Upper lobe of left lung (tissue), 4 donors: ENCODE measurements at regions not wholly inside any gene's neighbourhood (a gene's known extent, or its start where the extent isn't known, plus 50 kb on each side); places are given as distances from the start of the nearest gene placed in this dataset.

Experiments
- EP300 ChIP-seq, 4 donors: sonication (generic); formaldehyde crosslinking; IDR thresholded peaks; one replicate each; pipeline ENCODE4 v1.5.1; 2017; ENCODE audit warnings: antibody characterized with exemption in 4 of 4, control low read depth in 2 of 4
- POLR2A ChIP-seq, 4 donors: fragments of 450-650 bp; IDR thresholded peaks; one replicate each; pipeline ENCODE4 v1.5.1; 2016 to 2017; ENCODE audit warnings: antibody characterized with exemption in 4 of 4, mild to moderate bottlenecking in 2 of 4
- POLR2AphosphoS5 ChIP-seq, 2 donors: sonication (generic); formaldehyde crosslinking; IDR thresholded peaks; one replicate each; pipeline ENCODE4 v1.5.1; 2017; ENCODE audit warnings: antibody characterized with exemption in 2 of 2
- TF ChIP-seq, protein P1 (sequence below), 6 experiments: fragments of 450-650 bp in 4 of 6; fragments of 200-600 bp in 2 of 6; sonication (generic) in 2 of 6; IDR thresholded peaks; one replicate each; pipeline ENCODE4 v1.5.1; 2016 to 2019; ENCODE audit warnings: antibody characterized with exemption in 6 of 6

DNA sequence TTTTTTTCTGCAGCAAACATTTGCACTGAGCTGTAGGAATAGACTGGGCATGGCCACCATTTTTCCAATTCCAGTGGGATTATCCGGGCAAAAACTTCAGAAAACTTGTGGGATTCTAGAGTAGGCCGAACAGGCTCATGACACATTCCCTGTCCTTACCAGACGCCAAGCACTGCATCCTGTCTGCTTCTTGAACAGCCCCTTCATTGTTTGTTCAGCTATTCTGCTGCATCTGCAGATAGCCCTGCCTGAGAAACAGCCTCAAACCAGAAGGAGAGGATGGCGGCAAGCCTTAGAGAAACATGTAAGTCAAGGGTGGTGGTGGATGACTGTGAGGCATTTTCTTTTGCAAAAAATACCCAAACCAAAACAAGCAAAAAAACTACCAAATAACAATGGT is 111.8 kb upstream of the NTRK2 start:
- TF ChIP-seq EP300 (IDR thresholded peaks at IDR 0.05) (no peak), POLR2A (IDR thresholded peaks at IDR 0.05) (no peak), POLR2AphosphoS5 (IDR thresholded peaks at IDR 0.05) (no peak)
- TF ChIP-seq, protein P1, sequence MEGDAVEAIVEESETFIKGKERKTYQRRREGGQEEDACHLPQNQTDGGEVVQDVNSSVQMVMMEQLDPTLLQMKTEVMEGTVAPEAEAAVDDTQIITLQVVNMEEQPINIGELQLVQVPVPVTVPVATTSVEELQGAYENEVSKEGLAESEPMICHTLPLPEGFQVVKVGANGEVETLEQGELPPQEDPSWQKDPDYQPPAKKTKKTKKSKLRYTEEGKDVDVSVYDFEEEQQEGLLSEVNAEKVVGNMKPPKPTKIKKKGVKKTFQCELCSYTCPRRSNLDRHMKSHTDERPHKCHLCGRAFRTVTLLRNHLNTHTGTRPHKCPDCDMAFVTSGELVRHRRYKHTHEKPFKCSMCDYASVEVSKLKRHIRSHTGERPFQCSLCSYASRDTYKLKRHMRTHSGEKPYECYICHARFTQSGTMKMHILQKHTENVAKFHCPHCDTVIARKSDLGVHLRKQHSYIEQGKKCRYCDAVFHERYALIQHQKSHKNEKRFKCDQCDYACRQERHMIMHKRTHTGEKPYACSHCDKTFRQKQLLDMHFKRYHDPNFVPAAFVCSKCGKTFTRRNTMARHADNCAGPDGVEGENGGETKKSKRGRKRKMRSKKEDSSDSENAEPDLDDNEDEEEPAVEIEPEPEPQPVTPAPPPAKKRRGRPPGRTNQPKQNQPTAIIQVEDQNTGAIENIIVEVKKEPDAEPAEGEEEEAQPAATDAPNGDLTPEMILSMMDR (IDR thresholded peaks at IDR 0.05): no peak
